GM13976 (cell line): ENCODE measurements at regions not wholly inside any gene's neighbourhood (a gene's known extent, or its start where the extent isn't known, plus 50 kb on each side); places are given as distances from the start of the nearest gene placed in this dataset.

Source experiments
- DNase-seq: peaks from one replicate; pipeline ENCODE4 v3.0.0; 2012; ENCODE audit warnings: low spot score
- CTCF ChIP-seq: IDR thresholded peaks from 2 replicates; pipeline ENCODE4 v1.5.1; 2012; ENCODE audit warnings: borderline replicate concordance, mild to moderate bottlenecking; ENCODE audit not compliant: insufficient read depth; ENCODE audit errors: extremely low read depth, missing control alignments, control extremely low read depth
- in situ Hi-C: fragments of 300-500 bp; cut with MboI; formaldehyde crosslinking; loops from one replicate; pipeline ENCODE4 v1.12.0; 2022; ENCODE audit warnings: low sequenced_read_pairs, mixed read lengths, inconsistent platforms; ENCODE audit not compliant: unreplicated experiment

DNA sequence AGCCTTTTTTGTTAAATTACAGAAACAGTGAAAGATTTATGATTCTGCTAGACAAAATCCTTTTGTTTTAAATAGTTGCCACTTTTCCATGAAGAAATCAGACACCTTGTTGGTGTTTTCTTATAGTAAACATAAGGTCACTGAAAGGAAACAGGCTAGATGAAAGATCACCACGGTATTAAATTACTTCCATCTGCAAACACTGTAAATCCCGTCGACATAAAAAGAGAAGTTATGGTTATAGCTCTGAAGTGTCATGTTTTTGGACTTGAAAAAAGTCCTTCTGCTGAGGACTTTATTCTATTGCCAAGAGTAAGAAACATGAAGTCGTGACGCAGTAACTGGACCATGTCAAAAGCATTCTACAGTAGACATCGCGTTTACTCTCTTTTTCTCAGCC is 567.6 kb upstream of the SLIT2 start:
- in situ Hi-C loops = no loop called here

GRCh38 chr4:19683426-19683825 is 568.3 kb upstream of the SLIT2 start:
- in situ Hi-C loops = no loop called here
- no peak for DNase-seq
- TF ChIP-seq CTCF = no peak

More for the DNA sequence above, 567.6 kb upstream of the SLIT2 start:
- TF ChIP-seq CTCF = no peak
- DNase-seq = no peak

- in situ Hi-C loops = no loop called here
- DNase-seq = no peak
- TF ChIP-seq CTCF = no peak
Measured at GRCh38 chr4:19677211-19677610, 574.5 kb upstream of the SLIT2 start.

DNA sequence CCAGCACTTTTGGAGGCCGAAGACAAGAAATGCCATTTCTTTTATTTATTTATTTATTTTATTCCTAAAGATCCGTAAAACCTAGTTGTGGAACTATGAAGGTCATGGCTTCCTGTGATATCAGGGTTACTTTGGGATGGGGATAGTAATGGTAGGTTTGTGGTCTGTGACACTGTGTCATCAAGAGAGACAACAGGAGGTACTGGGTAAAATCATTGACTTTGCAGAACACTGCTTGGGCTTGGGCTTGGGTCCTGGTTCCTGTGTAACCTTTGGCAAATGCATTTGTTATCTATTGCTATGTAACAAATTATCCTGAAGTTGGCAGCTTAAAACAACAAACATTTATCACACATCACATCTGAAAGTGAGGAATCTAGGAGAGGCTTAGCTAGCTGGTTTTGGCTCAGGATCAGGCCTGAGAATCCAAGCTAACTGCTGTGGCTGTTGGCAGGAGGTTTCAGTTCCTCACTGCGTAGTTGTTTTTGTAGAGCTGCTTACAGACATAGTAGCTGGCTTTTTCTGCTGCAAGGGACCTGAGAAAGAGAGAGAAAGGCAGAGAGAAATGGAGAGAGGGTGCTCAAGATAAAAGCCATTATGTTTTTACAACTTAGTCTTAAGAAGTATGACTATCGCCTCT is 576.4 kb upstream of the SLIT2 start:
- DNase-seq = no peak
- in situ Hi-C loops = no loop called here
- TF ChIP-seq CTCF = no peak

DNA sequence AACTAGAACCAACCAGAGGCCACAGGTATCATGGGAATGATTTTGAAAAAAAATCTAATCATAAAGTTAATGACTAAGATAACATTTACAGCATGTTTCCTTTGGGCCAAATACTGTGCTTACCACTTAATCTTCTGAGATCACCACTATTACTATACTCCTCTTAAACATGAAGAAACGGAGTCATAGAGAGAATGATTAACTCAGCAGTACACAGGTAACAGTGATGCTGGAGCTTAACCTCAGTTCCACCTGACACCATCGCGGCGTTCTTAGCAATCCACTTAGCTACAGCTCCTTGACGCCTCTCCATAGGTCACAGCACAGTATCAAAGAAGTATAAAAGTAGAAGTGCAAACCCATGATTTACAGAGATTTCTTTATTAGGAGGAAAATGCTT is 592.6 kb upstream of the SLIT2 start:
- no peak for DNase-seq
- in situ Hi-C loops = no loop called here
- TF ChIP-seq CTCF = no peak

DNA sequence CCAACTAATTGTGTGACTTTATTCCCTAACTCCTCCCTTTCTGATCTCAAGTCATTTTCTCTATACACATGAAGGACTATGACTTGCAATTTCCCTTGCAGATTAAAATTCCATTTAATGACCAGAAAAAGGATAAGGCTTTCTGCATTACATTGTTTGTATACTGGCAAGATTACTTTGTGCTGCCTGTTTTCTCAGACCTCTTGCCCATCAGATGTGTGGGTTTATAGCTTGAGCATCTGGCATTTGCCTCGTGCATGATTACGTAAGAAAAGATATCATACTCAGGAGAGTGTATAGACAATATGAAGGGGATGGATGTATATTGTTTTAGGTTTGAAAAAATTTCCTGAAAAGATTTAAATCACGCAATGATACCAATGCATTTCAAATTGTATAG is 593.8 kb upstream of the SLIT2 start:
- no peak for TF ChIP-seq CTCF
- in situ Hi-C loops = no loop called here
- DNase-seq = no peak

DNA sequence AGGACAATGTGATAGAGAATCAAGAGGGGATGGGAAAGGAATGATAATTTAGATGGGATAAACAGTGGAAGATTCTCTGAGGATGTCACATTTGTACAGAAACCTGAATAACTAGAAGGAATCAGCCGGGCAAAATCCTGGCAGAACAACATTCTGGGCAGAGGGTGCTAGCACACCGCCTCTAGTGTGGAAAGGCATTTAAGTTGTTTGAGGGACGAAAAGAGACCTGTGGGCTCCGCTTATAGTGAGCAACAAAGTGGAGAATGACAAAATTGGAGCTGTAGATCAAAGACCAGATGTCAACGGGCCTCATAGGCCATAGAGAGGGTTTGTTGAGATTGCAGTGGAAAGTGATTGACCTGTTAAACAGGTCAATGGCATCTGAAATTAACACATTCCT is 596.0 kb upstream of the SLIT2 start:
- in situ Hi-C loops = no loop called here
- DNase-seq = no peak
- no peak for TF ChIP-seq CTCF
